ENCODE measurements at regions not wholly inside any gene's neighbourhood (a gene's known extent, or its start where the extent isn't known, plus 50 kb on each side); places are given as distances from the start of the nearest gene placed in this dataset.

DNA sequence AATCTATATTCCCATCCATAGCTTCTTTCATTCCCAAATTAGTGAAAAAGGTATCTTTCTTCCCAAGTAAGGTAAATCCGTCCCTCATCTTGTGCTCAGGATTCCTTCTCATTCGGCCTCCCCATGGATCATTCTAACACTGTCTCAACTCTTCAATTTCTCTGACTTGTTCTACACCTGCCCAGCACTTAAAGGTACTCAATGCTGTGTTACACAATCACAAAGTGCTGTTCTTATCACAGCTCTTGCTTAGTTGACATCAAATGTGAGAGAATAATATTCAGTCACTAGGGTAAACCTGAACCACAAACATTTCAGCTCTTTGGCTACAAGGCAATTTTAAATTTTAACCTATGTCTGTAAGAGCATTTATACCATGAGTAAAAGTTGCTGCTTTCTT is 94.8 kb downstream of the DIRAS3 start:
- no peaks in the 10 kb centered on the region for H3K4me1 ChIP-seq
- DNase-seq = no peak
- TF ChIP-seq, protein P1, sequence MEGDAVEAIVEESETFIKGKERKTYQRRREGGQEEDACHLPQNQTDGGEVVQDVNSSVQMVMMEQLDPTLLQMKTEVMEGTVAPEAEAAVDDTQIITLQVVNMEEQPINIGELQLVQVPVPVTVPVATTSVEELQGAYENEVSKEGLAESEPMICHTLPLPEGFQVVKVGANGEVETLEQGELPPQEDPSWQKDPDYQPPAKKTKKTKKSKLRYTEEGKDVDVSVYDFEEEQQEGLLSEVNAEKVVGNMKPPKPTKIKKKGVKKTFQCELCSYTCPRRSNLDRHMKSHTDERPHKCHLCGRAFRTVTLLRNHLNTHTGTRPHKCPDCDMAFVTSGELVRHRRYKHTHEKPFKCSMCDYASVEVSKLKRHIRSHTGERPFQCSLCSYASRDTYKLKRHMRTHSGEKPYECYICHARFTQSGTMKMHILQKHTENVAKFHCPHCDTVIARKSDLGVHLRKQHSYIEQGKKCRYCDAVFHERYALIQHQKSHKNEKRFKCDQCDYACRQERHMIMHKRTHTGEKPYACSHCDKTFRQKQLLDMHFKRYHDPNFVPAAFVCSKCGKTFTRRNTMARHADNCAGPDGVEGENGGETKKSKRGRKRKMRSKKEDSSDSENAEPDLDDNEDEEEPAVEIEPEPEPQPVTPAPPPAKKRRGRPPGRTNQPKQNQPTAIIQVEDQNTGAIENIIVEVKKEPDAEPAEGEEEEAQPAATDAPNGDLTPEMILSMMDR (IDR thresholded peaks at IDR 0.05; ENCODE audit: low read depth, low read length) = no peak
- no peaks in the 10 kb centered on the region for H3K27me3 ChIP-seq
- no peak overlapping the region for H3K4me3 ChIP-seq (ENCODE audit: low read depth, low read length)
- no peaks in the 10 kb centered on the region for H3K36me3 ChIP-seq
- H3K9me3 ChIP-seq = no peaks in the 10 kb centered on the region

DNA sequence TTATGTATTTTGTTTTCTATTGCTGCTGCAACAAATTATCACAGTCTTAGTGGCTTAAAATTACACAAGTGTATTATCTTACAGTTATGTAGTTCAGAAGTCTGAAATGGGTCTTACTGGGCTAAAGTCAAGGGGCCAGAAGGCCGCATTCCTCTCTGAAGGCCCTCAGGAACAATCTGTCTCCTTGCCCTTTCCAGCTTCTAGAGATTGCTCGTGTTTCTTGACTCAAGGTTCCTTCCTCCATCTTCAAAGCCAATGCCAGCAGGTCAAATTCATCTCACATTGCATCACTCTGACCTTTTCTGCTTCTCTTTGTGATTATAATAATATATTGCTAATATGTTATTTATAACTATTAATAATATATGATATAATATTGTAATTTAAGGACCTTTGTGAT is 97.1 kb downstream of the DIRAS3 start:
- Histone ChIP-seq H3K4me1 (no peaks in the 10 kb centered on the region), H3K36me3 (no peaks in the 10 kb centered on the region), H3K27me3 (no peaks in the 10 kb centered on the region), H3K4me3 (ENCODE audit: low read depth, low read length) (no peak overlapping the region), H3K9me3 (no peaks in the 10 kb centered on the region)
- DNase-seq = no peak
- TF ChIP-seq, protein P1 (IDR thresholded peaks at IDR 0.05; ENCODE audit: low read depth, low read length) = no peak

DNA sequence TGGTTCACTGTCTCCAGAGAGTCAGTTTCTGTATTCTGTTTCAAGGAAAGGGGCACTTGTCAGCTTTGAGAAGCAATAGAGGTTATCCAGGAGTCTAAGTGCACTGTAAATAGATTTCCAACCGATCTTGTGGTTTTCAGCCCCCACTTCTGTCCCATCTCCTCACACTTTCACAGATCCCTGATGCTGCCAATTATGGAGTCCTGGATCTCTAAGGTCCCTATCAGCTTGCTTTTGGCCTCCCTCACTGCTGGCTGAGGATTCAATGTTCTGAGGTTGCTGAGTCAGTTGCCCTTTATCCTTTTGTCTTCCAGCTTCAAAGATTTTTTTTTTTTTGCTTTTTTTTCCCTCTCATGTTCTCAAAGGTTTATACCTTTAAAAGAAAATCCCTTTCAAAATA is 98.4 kb downstream of the DIRAS3 start:
- H3K36me3 ChIP-seq = no peaks in the 10 kb centered on the region
- TF ChIP-seq, protein P1 (IDR thresholded peaks at IDR 0.05; ENCODE audit: low read depth, low read length) = no peak
- no peak for DNase-seq
- H3K27me3 ChIP-seq = no peaks in the 10 kb centered on the region
- no peak overlapping the region for H3K4me3 ChIP-seq (ENCODE audit: low read depth, low read length)
- H3K4me1 ChIP-seq = no peaks in the 10 kb centered on the region
- no peaks in the 10 kb centered on the region for H3K9me3 ChIP-seq

DNA sequence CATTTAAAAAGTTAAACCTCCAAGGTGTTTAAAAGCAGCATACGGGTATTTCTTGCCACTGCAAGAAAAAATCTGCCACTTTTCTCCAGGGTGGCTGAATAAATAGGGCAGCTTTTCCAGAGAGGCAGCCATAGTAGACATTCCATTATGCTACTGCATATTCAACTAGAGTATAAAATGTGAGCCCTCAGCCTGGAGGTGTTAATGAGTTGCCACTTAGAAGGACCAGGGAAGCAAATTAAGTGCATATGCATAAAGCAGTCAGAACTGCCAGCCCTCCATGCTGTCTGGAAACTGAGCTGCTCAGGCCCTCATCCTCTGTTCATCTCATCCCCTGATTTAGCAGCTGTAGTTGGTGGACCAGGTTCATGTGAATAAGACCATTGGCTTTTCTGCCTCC is 99.4 kb downstream of the DIRAS3 start:
- no peaks in the 10 kb centered on the region for H3K4me1 ChIP-seq
- H3K9me3 ChIP-seq = no peaks in the 10 kb centered on the region
- DNase-seq = no peak
- H3K4me3 ChIP-seq (ENCODE audit: low read depth, low read length) = no peak overlapping the region
- no peaks in the 10 kb centered on the region for H3K27me3 ChIP-seq
- TF ChIP-seq, protein P1 (IDR thresholded peaks at IDR 0.05; ENCODE audit: low read depth, low read length) = no peak
- H3K36me3 ChIP-seq = no peaks in the 10 kb centered on the region

DNA sequence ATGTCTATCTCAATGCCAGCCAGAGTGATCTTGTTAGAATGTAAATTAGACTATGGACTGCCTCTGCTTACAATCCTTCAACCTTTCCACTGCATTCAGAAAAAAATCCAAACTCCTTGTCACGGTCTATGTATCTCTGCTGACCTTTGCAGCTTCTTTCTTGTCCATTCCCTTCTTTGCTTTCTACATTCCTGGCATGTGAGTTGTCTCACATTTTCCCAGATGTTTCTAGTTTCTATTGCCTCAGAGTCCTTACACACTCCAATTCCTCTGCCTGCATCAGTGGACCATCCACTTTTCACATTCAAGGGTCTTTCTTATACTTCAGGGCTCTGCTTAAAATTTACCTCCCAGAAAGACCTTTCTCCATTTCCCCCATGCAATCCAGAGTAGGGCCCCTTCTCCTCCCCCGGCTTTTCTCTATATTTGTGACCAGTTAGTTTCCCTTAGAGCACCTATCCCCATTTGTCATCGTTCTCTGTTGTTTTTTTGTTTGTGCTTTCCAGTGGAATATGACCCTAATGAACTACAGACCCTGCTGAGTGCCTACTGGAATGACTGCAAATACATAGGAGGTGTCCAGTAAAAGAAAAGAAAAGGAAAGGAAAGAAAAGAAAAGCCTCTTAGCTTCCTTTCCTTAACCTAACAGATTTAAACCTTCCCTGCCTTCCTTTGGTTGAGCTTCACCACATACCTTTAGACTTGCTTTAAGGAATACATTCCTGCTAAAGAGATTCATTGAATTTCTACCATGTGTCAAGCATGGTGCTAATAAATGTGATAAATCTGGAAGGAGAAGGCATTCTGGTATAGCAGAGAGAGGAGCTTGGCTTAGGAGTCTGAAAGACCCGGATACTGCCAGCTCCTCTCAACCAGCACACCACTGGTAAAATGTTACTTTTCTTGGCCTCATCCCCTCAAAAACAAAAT is 102.0 kb downstream of the DIRAS3 start:
- Histone ChIP-seq H3K4me1 (no peaks in the 10 kb centered on the region), H3K4me3 (ENCODE audit: low read depth, low read length) (no peak overlapping the region), H3K27me3 (no peaks in the 10 kb centered on the region), H3K9me3 (no peaks in the 10 kb centered on the region), H3K36me3 (no peaks in the 10 kb centered on the region)
- DNase-seq = no peak
- TF ChIP-seq, protein P1 (IDR thresholded peaks at IDR 0.05; ENCODE audit: low read depth, low read length) = no peak

DNA sequence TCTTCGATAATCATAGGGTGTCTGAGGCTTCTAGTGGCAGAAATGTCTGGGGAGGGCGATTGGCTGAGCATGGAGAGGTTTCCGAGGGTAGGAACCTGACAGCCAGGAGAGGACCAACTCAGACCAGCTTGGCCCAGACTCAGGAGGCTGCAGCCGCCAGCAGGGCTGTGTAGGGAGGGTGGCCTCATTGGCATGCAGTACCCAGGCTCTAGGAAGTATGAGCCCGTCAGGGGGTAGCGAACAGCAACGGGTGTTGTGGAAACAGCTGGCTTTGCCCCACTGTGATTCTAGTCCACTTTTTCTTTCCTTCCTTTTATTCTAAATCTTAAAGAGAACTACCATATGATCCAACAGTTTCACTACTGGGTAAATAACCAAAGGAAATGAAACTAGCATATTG is 103.3 kb downstream of the DIRAS3 start:
- DNase-seq = no peak
- no peak overlapping the region for H3K4me3 ChIP-seq (ENCODE audit: low read depth, low read length)

More for the DNA sequence above, 103.3 kb downstream of the DIRAS3 start:
- no peaks in the 10 kb centered on the region for H3K9me3 ChIP-seq
- H3K36me3 ChIP-seq = no peaks in the 10 kb centered on the region
- H3K4me1 ChIP-seq = no peaks in the 10 kb centered on the region
- no peaks in the 10 kb centered on the region for H3K27me3 ChIP-seq
- TF ChIP-seq, protein P1 (IDR thresholded peaks at IDR 0.05; ENCODE audit: low read depth, low read length) = no peak
